D721Med (cell line): ENCODE measurements at regions not wholly inside any gene's neighbourhood (a gene's known extent, or its start where the extent isn't known, plus 50 kb on each side); places are given as distances from the start of the nearest gene placed in this dataset.

Experiments used
- DNase-seq: peaks from one replicate; pipeline ENCODE4 v3.0.0; 2011; ENCODE audit warnings: low spot score; ENCODE audit not compliant: insufficient read length
- FAIRE-seq: peaks from 2 replicates; lab custom pipeline; 2011; peaks lifted over from hg19 to GRCh38; lab: Jason Lieb, UNC
- CTCF ChIP-seq: IDR thresholded peaks from 2 replicates; pipeline ENCODE4 v1.5.1; 2012; ENCODE audit warnings: mild to moderate bottlenecking, control low read depth; ENCODE audit not compliant: insufficient read depth; ENCODE audit errors: missing control alignments

DNA sequence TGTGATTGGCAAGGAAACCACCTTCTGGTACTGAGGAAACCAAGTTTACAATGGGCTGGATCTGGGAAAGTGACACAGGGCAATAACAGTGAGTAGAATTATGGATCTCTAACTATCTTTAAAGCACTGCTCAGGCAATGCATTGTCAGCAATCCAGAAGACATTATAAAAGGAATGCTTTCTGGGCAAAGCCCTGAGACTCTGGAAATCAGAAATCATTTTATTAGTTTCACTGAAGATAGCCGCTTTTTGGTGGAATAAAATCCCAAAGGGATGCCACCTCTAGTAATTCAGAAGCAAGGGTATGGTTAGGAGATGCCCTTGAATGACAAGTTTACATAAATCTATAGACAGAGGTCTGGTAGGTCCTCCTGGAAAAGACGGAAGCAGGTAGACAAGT, 211.1 kb downstream of the DMRT2 start:
- FAIRE-seq, result no peak

DNA sequence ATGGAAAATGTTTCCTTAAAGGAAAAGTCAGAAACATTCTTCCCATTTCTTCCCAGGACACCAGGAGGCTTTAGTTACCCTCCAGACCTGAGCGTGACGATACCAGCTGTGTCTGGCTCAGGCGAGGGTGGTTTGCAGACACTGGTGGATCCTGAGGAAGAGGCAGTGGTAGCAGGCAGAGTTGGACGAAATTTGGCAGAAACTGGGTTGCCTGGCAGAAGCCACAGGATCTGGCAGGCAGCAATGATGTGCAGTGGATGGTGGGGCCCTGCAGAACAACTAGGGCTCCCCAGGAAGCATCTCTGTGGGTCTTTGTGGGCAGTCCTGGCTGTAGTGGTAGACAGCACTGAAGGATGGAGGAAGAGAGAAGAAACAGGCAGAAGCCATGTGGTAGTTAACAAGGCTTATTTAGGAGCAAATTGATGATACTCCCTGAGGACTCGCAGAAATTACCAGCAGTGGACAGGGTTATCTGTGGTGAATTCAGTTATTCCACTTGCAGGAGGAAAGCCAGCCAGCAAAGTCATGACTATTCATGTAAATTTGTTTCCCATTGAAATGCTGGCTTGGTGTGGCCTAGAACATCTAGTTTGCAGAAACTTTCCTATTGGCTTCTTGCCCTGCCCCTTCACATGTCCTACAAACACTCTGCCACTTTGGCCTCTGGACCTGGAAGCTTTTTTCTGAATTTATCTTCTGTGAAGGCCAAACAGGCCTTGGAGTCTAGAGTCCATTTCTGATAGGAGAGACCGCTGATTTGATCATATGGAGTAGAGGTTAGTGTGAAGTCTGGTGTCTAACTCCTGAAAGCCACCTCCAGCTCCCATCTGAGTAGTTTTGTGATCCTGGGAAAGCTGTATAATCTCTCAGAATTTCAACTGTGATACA, 212.0 kb downstream of the DMRT2 start:
- FAIRE-seq (no peak), DNase-seq (no peak)
- no peak for TF ChIP-seq CTCF

More for the DNA sequence above, 211.1 kb downstream of the DMRT2 start:
- no peak for TF ChIP-seq CTCF
- DNase-seq, result no peak

DNA sequence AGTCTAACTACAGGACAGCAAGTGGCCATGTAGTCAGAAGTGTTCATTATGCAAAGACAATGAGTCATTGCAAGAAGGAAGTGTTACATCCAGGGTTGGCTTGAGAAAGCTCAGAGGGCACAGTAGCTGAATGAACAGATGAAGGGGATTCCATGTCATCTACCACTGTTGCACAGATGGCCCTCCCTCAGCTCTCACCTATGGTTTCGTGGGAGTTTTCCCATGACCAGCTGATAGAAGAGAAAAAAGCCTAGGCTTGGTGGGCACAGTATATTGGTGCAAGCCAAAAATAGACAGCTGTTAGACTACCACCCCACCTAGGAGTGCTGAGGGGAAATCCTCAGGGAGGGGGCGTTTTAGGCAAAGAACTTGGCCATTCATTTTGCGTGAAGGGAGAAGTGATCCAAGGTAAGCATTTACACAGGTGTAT, 217.0 kb downstream of the DMRT2 start:
- FAIRE-seq (no peak), DNase-seq (no peak)
- no peak for TF ChIP-seq CTCF

GRCh38 chr9:1267581-1267980, 217.4 kb downstream of the DMRT2 start:
- DNase-seq (no peak), FAIRE-seq (no peak)
- TF ChIP-seq CTCF, result no peak

DNA sequence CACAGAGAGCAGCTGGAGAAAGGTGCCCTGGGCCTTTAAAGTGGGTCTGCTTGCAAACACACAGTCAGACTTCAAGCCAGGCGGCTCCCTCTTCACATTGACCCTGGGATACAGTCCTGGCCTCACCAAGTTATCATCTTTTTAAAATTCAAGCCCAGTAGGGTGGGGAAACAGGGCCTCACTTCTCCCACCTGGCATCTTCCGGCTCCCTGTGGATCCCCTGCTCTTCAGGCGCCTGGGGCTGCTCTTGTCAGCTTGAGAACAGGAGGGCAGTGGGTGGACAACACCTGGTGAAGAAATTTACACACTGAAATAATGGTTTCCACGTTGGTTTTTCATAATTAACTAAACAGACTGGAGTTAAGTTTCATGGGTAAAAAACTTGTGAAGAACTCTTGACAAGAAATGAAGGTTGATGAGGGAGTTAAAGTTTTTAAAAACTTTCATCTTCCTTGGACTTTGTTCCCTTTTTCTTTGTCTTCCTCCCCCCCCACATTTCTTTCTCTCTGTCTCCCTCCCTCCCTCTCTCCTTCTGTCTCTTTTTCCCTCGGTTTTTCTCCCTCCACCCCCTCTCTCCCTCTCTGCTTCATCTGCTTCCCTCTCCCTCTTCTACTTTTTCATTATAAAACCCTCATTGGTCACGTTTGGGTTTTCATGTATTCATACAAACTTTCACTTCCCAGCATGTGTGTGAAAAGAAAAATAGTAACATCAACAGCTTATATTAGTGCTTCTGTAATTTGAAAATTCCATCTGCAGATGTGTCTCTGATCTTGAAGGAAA, 219.6 kb downstream of the DMRT2 start:
- no peak for TF ChIP-seq CTCF
- FAIRE-seq (no peak), DNase-seq (no peak)

- no peak for TF ChIP-seq CTCF
- DNase-seq, result no peak
- FAIRE-seq, result no peak
Observed at GRCh38 chr9:1271367-1271766, 221.2 kb downstream of the DMRT2 start.
